GM12878 (cell line): ENCODE measurements at regions not wholly inside any gene's neighbourhood (a gene's known extent, or its start where the extent isn't known, plus 50 kb on each side); places are given as distances from the start of the nearest gene placed in this dataset.

Source experiments
- MXI1 ChIP-seq: fragments of 150-350 bp; IDR thresholded peaks from 2 replicates; pipeline ENCODE4 v1.6.1; 2011; ENCODE audit warnings: low read depth, mild to moderate bottlenecking, inconsistent platforms, low read length, improper control_type of control experiment
- NBN ChIP-seq: fragments of 450-650 bp; IDR thresholded peaks from 2 replicates; pipeline ENCODE4 v1.6.1; 2016
- NR2C2 ChIP-seq: IDR thresholded peaks from 2 replicates; pipeline ENCODE4 v1.6.1; 2011; ENCODE audit warnings: borderline replicate concordance, low read depth; ENCODE audit not compliant: control insufficient read depth, insufficient read length
- POLR2AphosphoS2 ChIP-seq: IDR thresholded peaks from 2 replicates; pipeline ENCODE4 v1.6.1; 2011; ENCODE audit warnings: low read depth, mild to moderate bottlenecking, low read length, improper control_type of control experiment, moderate library complexity
- RFX5 ChIP-seq: IDR thresholded peaks from 2 replicates; pipeline ENCODE4 v1.6.1; 2011; ENCODE audit warnings: low read depth, low read length, improper control_type of control experiment
- TF ChIP-seq, protein P1 (sequence below), 3 experiments: IDR thresholded peaks in 2 of 3; conservative IDR thresholded peaks in 1 of 3; 2 replicates each; pipeline ENCODE4 v1.5.1; 2011; ENCODE audit warnings: low read depth in 3 of 3, low read length in 3 of 3, mild to moderate bottlenecking in 3 of 3, control low read depth in 2 of 3, moderate library complexity in 2 of 3, inconsistent platforms in 1 of 3, mixed read lengths in 1 of 3; ENCODE audit not compliant: control insufficient read depth in 2 of 3, insufficient read depth in 1 of 3; ENCODE audit errors: extremely low read depth in 1 of 3

DNA sequence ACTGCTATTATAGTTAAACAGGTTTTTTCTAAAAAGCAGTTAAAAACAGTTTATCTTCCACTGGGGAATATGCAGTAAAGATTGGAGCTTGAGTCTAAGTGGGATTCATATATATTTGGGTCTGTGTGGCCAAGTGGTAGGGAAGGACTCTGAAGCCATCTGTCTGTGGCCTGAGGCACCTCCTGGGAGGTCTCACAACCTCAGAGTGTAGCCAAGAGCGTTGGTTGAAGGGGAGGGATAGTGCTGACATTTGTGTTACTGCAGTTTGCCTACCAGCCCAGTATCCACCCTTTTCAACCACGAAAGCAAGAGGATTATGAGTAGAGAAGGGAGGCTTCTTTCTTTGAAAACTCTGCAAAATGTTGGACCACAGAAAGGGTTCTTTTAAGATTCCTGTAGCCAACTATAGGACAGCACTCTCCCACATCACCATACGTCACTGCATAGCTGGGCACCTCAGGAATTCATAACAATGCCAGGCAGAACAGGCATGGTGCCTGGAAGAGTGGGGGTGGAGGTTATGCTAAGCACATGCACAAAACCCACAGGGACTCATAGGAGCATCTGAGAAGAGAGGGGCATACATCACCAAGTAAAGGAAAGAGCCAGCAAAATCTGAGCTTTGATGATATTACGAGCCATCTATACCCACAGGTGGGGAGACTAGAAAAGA lies 90.5 kb upstream of the HEY2 start:
- no peak for TF ChIP-seq MXI1
- no peak for TF ChIP-seq NBN
- TF ChIP-seq, protein P1, sequence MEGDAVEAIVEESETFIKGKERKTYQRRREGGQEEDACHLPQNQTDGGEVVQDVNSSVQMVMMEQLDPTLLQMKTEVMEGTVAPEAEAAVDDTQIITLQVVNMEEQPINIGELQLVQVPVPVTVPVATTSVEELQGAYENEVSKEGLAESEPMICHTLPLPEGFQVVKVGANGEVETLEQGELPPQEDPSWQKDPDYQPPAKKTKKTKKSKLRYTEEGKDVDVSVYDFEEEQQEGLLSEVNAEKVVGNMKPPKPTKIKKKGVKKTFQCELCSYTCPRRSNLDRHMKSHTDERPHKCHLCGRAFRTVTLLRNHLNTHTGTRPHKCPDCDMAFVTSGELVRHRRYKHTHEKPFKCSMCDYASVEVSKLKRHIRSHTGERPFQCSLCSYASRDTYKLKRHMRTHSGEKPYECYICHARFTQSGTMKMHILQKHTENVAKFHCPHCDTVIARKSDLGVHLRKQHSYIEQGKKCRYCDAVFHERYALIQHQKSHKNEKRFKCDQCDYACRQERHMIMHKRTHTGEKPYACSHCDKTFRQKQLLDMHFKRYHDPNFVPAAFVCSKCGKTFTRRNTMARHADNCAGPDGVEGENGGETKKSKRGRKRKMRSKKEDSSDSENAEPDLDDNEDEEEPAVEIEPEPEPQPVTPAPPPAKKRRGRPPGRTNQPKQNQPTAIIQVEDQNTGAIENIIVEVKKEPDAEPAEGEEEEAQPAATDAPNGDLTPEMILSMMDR (IDR thresholded peaks at IDR 0.05 in 2 of 3, conservative IDR thresholded peaks at IDR 0.05 in 1 of 3; ENCODE audit: control insufficient read depth in 2 of 3, extremely low read depth in 1 of 3, insufficient read depth in 1 of 3, low read depth in 3 of 3, low read length in 3 of 3), result no peak
- TF ChIP-seq POLR2AphosphoS2, result no peak
- no peak for TF ChIP-seq RFX5
- TF ChIP-seq NR2C2, result no peak
